Stimulated activated CD8-positive, alpha-beta memory T cell treated with anti-CD3 and anti-CD28 coated beads, Interleukin-15, amount 100 ng/mL, for 48 hours (primary cell): ENCODE measurements at regions not wholly inside any gene's neighbourhood (a gene's known extent, or its start where the extent isn't known, plus 50 kb on each side); places are given as distances from the start of the nearest gene placed in this dataset.
"Not testable (repeated sequence)": the region's sequence is repeated elsewhere in the genome, so short reads cannot be mapped to it uniquely, and the experiment has no call there.

Experiments used
- DNase-seq, 2 donors: peaks; one replicate each; pipeline ENCODE4 v3.0.0-alpha.2; 2020; ENCODE audit warnings: low read depth in 2 of 2

- DNase-seq = no peak
Measured at GRCh38 chr13:83730674-83731073, 151.6 kb downstream of the SLITRK1 start.

GRCh38 chr13:83722443-83722842 is 159.8 kb downstream of the SLITRK1 start:
- no peak for DNase-seq

- no peak for DNase-seq
Measured at GRCh38 chr13:83716121-83716520, 166.2 kb downstream of the SLITRK1 start.

- no peak for DNase-seq
Measured at GRCh38 chr13:83714236-83714635, 168.0 kb downstream of the SLITRK1 start.

GRCh38 chr13:83710133-83710515 is 172.2 kb downstream of the SLITRK1 start:
- no peak for DNase-seq

GRCh38 chr13:83709426-83710132 is 172.7 kb downstream of the SLITRK1 start:
- DNase-seq = no peak

GRCh38 chr13:83702021-83702420 is 180.3 kb downstream of the SLITRK1 start:
- no peak for DNase-seq

- DNase-seq = no peak
Measured at GRCh38 chr13:83692800-83693199, 189.5 kb downstream of the SLITRK1 start.

GRCh38 chr13:83691966-83692365 is 190.3 kb downstream of the SLITRK1 start:
- DNase-seq = no peak

GRCh38 chr13:83681547-83681946 is 200.7 kb downstream of the SLITRK1 start:
- no peak for DNase-seq

GRCh38 chr13:83677985-83678384 is 204.3 kb downstream of the SLITRK1 start:
- no peak for DNase-seq

GRCh38 chr13:83672612-83673011 is 209.7 kb downstream of the SLITRK1 start:
- no peak for DNase-seq

GRCh38 chr13:83667606-83668005 is 214.7 kb downstream of the SLITRK1 start:
- DNase-seq = no peak

- no peak for DNase-seq
Measured at GRCh38 chr13:83666141-83666540, 216.1 kb downstream of the SLITRK1 start.

GRCh38 chr13:83657281-83657680 is 225.0 kb downstream of the SLITRK1 start:
- no peak for DNase-seq

GRCh38 chr13:83642617-83643016 is 239.7 kb downstream of the SLITRK1 start:
- DNase-seq = not testable (repeated sequence)

- no peak for DNase-seq
Measured at GRCh38 chr13:83634601-83635000, 247.7 kb downstream of the SLITRK1 start.

GRCh38 chr13:83633746-83634145 is 248.5 kb downstream of the SLITRK1 start:
- no peak for DNase-seq

GRCh38 chr13:83622422-83622784 is 259.9 kb downstream of the SLITRK1 start:
- DNase-seq = no peak

GRCh38 chr13:83621765-83622421 is 260.4 kb downstream of the SLITRK1 start:
- DNase-seq = no peak

GRCh38 chr13:83620530-83621220 is 261.6 kb downstream of the SLITRK1 start:
- no peak for DNase-seq

GRCh38 chr13:83618966-83619365 is 263.3 kb downstream of the SLITRK1 start:
- DNase-seq = no peak

- no peak for DNase-seq
Measured at GRCh38 chr13:83613524-83613923, 268.8 kb downstream of the SLITRK1 start.
